Activated T-cell treated with anti-CD3 and anti-CD28 coated beads, Interleukin-2, amount 50 U/mL, for 24 hours (primary cell): ENCODE measurements at regions not wholly inside any gene's neighbourhood (a gene's known extent, or its start where the extent isn't known, plus 50 kb on each side); places are given as distances from the start of the nearest gene placed in this dataset.

Source experiments
- DNase-seq: peaks from one replicate; pipeline ENCODE4 v3.0.0-alpha.2; 2020
- H3K27ac Mint-ChIP-seq: 2 replicates; pipeline ENCODE4 v1.8.0; 2020; ENCODE audit warnings: mild to moderate bottlenecking, mixed read lengths
- H3K27me3 Mint-ChIP-seq: 2 replicates; pipeline ENCODE4 v1.8.0; 2020; ENCODE audit warnings: mixed read lengths
- H3K36me3 Mint-ChIP-seq: 2 replicates; pipeline ENCODE4 v1.8.0; 2020; ENCODE audit warnings: low read depth, mixed read lengths
- H3K4me1 Mint-ChIP-seq: 2 replicates; pipeline ENCODE4 v1.8.0; 2020; ENCODE audit warnings: low read depth, mixed read lengths
- H3K4me3 Mint-ChIP-seq: 2 replicates; pipeline ENCODE4 v1.8.0; 2020; ENCODE audit warnings: mild to moderate bottlenecking, moderate library complexity, mixed read lengths
- H3K9me3 Mint-ChIP-seq: 2 replicates; pipeline ENCODE4 v1.8.0; 2020; ENCODE audit warnings: mixed read lengths

DNA sequence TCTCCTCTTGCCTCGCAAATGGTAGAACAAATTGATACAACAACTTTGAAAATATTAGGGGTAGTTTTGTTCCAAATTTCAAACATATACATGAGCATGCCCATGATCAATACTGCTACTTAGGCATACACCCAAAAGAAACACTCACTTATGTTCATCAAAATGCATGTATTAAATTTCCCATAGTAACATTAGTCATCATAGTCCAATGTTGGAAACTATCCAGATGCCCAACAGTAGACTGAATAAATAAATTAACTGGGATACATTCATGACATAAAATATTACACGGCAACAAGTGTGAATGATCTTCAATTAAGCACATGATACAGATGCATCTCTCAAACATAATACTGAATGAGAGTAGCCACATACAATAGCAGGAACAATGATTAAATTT lies 391.6 kb downstream of the CDH11 start:
- Mint-ChIP-seq H3K4me1 (no peaks in the 10 kb centered on the region), H3K36me3 (no peaks in the 10 kb centered on the region), H3K4me3 (no peak overlapping the region), H3K27me3 (no peaks in the 10 kb centered on the region), H3K27ac (no peak overlapping the region), H3K9me3 (peaks cover 40% of the 10 kb centered on the region)
- DNase-seq: no peak

DNA sequence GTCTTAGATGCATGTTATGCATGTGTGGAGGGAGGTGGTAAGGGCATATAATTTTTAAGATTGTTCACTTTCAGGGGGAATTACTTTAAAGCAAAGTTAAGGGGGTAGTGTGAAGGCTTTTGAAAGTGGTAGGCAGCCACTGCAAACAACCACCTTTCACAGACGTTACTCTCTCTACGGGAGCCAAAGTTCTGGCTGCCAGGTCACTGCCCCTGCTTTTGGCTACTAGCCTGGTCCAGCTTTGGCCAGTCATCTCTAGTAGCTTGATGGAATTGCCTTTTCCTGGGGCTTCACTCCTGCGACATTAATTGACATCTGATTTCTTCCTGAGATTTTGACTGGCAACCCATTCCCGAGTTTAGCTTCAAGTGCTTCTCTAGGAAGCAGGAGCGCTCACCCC lies 397.5 kb downstream of the CDH11 start:
- Mint-ChIP-seq H3K4me1 (no peaks in the 10 kb centered on the region), H3K27me3 (no peaks in the 10 kb centered on the region), H3K9me3 (peaks cover 42% of the 10 kb centered on the region), H3K4me3 (no peak overlapping the region), H3K27ac (no peak overlapping the region), H3K36me3 (no peaks in the 10 kb centered on the region)
- DNase-seq: no peak

DNA sequence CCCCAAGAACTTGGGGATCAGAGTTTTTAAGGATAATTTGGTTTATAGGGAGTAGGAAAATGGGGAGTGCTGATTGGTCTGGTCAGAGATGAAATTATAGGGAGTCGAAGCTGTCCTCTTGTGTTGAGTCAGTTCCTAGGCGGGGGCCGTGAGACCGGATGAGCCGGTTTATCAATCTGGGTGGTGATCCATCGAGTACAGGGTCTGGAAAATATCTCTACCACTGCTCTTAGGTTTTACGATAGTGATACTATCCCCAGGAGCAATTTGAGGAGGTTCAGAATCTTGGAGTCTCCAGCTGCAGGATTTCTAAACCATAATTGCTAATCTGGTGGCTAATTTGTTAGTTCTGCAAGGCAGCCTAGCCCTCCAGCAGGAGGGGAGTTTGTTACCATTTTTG lies 403.4 kb downstream of the CDH11 start:
- no peak overlapping the region for H3K27ac Mint-ChIP-seq
- DNase-seq: no peak
- no peaks in the 10 kb centered on the region for H3K36me3 Mint-ChIP-seq
- H3K9me3 Mint-ChIP-seq: peaks cover 23% of the 10 kb centered on the region
- no peaks in the 10 kb centered on the region for H3K27me3 Mint-ChIP-seq
- H3K4me3 Mint-ChIP-seq: no peak overlapping the region
- no peaks in the 10 kb centered on the region for H3K4me1 Mint-ChIP-seq

DNA sequence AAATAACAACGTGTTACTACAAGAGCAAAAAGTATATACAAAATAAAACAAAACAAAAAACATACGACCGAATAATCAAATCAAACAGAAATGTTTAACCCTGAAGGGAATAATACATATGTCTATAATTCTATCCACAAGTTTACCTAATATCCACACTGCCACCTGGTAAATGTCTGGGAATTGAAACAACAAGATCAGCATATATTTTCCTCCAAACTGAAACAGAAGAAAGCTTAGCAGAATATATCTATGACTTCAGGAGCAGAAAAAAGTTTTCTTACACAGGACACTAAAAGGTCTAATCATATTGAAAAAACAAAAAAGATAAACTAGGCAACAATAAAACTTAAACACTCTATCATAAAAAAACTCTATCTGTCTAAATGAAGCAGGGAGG lies 404.0 kb downstream of the CDH11 start:
- Mint-ChIP-seq H3K27me3 (no peaks in the 10 kb centered on the region), H3K27ac (no peak overlapping the region), H3K9me3 (peaks cover 23% of the 10 kb centered on the region), H3K36me3 (no peaks in the 10 kb centered on the region), H3K4me3 (no peak overlapping the region), H3K4me1 (no peaks in the 10 kb centered on the region)
- DNase-seq: no peak

DNA sequence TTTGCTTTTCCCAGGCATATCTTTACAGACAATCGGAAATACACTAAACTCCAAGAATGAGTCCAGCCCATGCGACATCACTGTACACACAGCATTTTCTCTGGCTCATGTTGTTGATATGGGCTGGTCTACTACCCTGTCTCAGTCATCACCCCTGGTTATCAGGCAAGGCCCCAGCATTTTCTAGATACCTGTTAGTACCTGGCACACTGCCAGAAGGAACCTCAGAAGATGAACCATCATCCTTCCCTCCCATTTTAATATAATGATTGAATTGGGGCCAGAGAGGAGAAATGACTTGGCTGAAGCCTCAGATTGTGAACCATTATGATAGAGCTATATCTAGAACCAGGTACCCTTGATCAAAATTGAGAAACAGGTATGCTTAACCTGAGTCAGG lies 406.2 kb downstream of the CDH11 start:
- Mint-ChIP-seq H3K4me3 (no peak overlapping the region), H3K36me3 (no peaks in the 10 kb centered on the region), H3K4me1 (no peaks in the 10 kb centered on the region), H3K27ac (no peak overlapping the region), H3K27me3 (no peaks in the 10 kb centered on the region), H3K9me3 (peaks cover 20% of the 10 kb centered on the region)
- DNase-seq: no peak

DNA sequence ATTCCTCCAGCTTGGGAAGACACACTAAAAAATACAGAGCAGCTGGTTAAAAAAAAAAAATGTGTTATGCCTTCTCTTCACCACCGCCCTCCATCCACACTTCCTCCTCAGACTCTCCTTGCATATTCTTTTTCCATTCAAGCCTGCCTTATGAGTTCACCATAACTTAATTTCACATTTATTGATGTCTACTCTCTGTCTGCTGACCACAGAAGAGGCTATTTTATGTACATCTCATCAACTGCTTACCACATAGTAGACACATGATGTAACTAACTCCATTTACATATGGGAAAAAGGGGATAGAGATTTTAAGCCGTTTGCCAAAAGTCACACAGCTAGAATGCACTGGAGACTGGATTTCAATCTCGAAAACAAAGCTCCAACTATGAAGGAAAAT lies 409.8 kb downstream of the CDH11 start:
- Mint-ChIP-seq H3K27ac (no peak overlapping the region), H3K9me3 (peaks cover 30% of the 10 kb centered on the region), H3K4me3 (no peak overlapping the region), H3K4me1 (no peaks in the 10 kb centered on the region), H3K36me3 (no peaks in the 10 kb centered on the region), H3K27me3 (no peaks in the 10 kb centered on the region)
- DNase-seq: no peak

DNA sequence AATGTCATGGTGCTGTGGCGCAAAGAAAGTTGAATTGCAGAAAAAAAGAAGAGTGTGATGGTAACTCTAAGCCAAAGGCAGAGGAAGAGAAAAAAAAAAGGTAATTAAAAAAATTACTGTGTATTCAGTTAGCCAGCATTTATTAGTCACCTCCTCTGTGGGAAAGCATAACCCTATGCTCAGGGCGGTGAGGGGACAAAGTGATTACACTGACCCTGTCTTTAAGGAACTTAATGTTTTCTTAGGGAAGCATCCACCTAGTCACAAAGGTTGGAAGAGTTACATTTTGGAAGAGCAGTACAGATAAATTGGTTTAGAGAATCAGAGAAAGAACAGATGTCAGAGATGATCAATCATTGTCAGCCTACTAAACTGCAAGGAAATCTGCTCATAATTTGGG lies 410.3 kb downstream of the CDH11 start:
- Mint-ChIP-seq H3K4me3 (no peak overlapping the region), H3K4me1 (no peaks in the 10 kb centered on the region), H3K27ac (no peak overlapping the region), H3K9me3 (peaks cover 31% of the 10 kb centered on the region), H3K27me3 (no peaks in the 10 kb centered on the region), H3K36me3 (no peaks in the 10 kb centered on the region)
- DNase-seq: no peak

DNA sequence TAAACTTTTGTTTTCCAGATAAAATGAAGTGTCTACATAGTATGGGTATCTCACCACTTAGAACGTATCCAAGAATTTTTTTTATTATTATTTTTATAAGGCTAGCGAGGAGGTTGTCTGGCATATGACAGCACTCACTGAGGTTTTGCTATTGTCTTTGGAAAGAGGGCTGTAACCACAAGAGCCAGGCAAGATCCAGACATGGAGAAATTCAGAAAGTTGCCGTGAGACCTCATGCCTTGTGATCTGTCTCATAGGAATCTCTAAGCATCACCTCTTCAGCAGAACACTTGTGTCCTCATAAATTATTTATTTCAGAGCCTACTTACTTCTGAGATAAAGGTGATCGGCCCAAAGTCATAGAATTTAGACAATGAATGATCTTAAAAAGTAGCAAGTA lies 410.8 kb downstream of the CDH11 start:
- no peaks in the 10 kb centered on the region for H3K4me1 Mint-ChIP-seq
- DNase-seq: no peak
- H3K27me3 Mint-ChIP-seq: no peaks in the 10 kb centered on the region
- no peak overlapping the region for H3K27ac Mint-ChIP-seq
- peaks cover 34% of the 10 kb centered on the region for H3K9me3 Mint-ChIP-seq
- H3K4me3 Mint-ChIP-seq: no peak overlapping the region
- no peaks in the 10 kb centered on the region for H3K36me3 Mint-ChIP-seq

DNA sequence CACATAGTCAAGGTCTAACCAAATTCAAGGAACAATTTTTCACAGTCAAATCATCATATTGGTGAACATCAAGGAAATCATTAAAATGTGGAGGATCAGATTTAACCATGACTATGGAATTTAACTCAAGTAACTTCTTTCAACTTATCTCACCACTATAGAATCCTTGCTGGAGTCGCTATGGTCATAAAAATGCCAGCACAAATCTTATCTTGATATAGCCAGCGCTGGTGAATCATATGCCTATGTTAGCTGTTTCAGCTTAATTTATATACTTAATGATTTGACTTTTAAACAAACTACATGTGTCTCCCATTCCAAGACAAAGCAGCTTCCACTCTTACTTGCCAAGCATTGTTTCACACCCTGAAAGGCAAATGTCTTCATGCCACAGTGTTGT lies 416.4 kb downstream of the CDH11 start:
- no peaks in the 10 kb centered on the region for H3K4me1 Mint-ChIP-seq
- H3K4me3 Mint-ChIP-seq: no peak overlapping the region
- no peak overlapping the region for H3K27ac Mint-ChIP-seq
- peaks cover 33% of the 10 kb centered on the region for H3K9me3 Mint-ChIP-seq
- DNase-seq: no peak
- H3K36me3 Mint-ChIP-seq: no peaks in the 10 kb centered on the region
- H3K27me3 Mint-ChIP-seq: no peaks in the 10 kb centered on the region

DNA sequence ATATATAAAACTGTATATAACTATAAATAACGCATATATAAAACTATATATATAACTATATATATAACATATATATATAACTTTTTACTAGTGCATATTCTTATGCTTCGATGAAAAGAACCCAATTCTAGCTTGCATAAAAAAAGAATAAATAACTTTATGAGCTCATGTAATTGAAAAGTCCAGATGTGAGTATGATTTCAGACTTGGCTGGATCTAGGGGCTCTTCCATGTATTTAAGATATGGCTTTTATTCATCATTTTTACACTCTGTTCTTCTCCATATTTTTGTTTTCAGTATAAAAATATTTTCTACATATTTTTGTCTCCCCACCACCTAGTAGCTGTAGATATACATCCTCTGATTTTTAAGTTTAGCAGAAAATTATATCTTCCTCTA lies 417.5 kb downstream of the CDH11 start:
- H3K9me3 Mint-ChIP-seq: peaks cover 30% of the 10 kb centered on the region
- H3K4me1 Mint-ChIP-seq: no peaks in the 10 kb centered on the region
- no peaks in the 10 kb centered on the region for H3K36me3 Mint-ChIP-seq
- H3K27ac Mint-ChIP-seq: no peak overlapping the region
- DNase-seq: no peak
- H3K4me3 Mint-ChIP-seq: no peak overlapping the region
- no peaks in the 10 kb centered on the region for H3K27me3 Mint-ChIP-seq

DNA sequence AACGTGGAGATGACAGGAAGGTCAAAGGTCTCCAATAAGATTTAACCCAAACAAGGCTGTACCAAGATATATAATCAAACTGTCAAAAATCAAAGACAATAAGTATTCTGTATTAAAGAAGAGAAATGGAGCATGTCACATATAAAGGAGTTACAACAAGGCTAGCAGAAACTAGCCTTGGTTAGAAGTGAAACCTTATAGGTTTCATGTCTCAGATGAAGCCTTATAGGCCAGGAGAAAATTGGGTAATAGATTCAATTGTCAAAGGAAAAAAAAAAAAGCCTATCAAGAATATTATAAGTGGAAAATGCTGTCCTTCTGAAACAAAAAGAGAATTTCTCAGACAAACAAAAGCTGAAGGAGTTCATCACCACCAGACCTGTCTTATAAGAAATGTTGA lies 419.4 kb downstream of the CDH11 start:
- Mint-ChIP-seq H3K27ac (no peak overlapping the region), H3K4me3 (no peak overlapping the region), H3K27me3 (no peaks in the 10 kb centered on the region), H3K9me3 (peaks cover 24% of the 10 kb centered on the region), H3K4me1 (no peaks in the 10 kb centered on the region), H3K36me3 (no peaks in the 10 kb centered on the region)
- no peak for DNase-seq

DNA sequence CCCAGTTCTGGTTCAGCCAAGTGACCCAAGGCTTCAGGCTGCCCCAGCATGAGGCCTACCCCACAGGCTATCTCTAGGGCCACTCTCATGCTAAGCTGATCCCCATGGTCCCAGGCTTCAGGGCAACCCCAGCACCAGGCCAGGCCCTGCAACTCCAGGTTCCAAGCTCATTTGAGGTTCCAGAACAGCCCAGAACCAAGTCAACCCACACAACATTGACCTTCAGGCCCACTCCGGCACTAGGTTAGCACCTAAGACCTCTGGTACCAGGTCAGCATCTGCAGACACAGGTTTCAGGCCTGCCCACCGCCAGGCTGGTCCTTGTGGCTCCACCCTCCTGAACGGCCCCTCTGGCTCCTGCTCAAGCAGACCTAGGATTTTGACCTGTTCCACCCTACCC lies 421.2 kb downstream of the CDH11 start:
- no peak overlapping the region for H3K27ac Mint-ChIP-seq
- H3K4me3 Mint-ChIP-seq: no peak overlapping the region
- H3K9me3 Mint-ChIP-seq: peaks cover 28% of the 10 kb centered on the region
- no peaks in the 10 kb centered on the region for H3K4me1 Mint-ChIP-seq
- no peaks in the 10 kb centered on the region for H3K36me3 Mint-ChIP-seq
- no peaks in the 10 kb centered on the region for H3K27me3 Mint-ChIP-seq
- DNase-seq: no peak

DNA sequence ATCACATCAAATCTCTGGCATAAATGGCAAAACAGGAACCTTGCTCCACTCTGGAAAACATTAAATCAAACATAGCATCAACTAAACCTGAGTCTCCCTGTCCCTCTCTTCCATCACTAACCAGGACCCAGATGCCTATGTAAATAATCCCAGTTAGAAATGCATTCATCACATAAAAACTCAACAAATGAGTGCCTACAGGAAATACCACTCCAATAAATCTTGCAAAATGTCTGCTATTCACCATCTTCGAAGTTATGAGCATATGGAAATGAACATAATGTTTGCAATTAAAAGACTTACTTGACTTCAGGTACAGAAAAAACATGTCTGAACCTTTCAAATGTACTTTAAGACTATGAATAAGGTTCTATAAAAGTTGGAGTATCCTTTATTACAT lies 425.0 kb downstream of the CDH11 start:
- no peaks in the 10 kb centered on the region for H3K36me3 Mint-ChIP-seq
- no peaks in the 10 kb centered on the region for H3K4me1 Mint-ChIP-seq
- no peak overlapping the region for H3K27ac Mint-ChIP-seq
- H3K9me3 Mint-ChIP-seq: peaks cover 36% of the 10 kb centered on the region
- no peaks in the 10 kb centered on the region for H3K27me3 Mint-ChIP-seq
- DNase-seq: no peak
- no peak overlapping the region for H3K4me3 Mint-ChIP-seq

DNA sequence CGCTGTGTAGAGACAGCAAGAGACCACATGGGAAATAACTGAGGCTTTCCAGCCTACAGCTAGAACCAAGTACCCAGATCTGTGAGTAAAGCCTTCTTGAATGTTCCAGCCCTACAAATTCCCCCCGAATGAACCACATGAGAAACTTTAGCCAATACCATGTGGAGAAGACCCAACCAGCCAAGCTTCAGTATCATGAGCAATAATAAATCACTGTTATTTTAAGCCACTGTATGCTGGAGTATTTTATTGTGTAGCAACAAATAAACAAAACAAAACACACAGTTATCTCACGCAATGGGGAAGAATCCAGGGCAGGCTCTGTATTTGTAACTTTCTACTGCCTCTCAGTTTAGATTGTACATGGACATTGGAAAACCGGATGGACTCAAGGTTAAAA lies 426.2 kb downstream of the CDH11 start:
- Mint-ChIP-seq H3K9me3 (peaks cover 36% of the 10 kb centered on the region), H3K27me3 (no peaks in the 10 kb centered on the region), H3K4me1 (no peaks in the 10 kb centered on the region), H3K4me3 (no peak overlapping the region), H3K27ac (no peak overlapping the region), H3K36me3 (no peaks in the 10 kb centered on the region)
- DNase-seq: no peak

DNA sequence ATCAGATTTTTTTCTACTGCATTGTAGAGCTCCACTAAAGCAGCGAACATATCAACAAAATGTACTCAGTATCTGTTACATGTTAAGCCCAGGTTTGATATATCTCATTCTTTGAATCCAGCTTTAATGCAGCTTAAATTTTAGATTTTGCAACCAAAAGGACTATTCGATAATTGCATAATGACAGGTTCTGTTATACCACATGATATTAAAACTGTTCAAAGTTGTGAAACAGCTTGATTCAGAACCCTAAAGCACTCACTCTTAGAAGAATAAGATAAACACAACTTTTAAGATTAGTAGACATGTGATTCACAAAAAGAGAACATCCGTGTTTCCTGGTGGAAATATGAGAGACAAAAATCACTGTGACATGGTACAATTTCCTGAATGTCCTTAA lies 427.9 kb downstream of the CDH11 start:
- no peaks in the 10 kb centered on the region for H3K27me3 Mint-ChIP-seq
- no peaks in the 10 kb centered on the region for H3K36me3 Mint-ChIP-seq
- H3K9me3 Mint-ChIP-seq: peaks cover 37% of the 10 kb centered on the region
- H3K4me1 Mint-ChIP-seq: no peaks in the 10 kb centered on the region
- no peak overlapping the region for H3K27ac Mint-ChIP-seq
- no peak for DNase-seq
- no peak overlapping the region for H3K4me3 Mint-ChIP-seq

DNA sequence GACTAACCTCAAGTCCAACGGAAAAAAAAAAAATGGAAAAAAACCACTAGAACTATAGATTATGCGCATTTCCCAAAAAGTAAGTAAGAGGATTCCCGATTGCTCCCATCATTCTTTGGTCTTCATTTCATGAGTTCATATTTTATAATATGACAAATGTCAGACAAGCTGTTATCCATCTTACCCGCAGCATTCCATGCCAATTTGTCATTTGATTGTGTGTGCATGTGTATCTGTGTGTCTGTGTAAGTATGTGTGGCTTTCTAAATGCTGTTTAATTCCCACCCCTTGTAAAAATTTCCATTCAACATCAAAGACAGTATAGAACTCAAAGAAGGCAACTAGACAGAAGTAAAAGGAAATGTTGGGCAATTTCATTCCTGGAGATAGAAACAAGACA lies 434.1 kb downstream of the CDH11 start:
- no peaks in the 10 kb centered on the region for H3K36me3 Mint-ChIP-seq
- no peak overlapping the region for H3K27ac Mint-ChIP-seq
- peaks cover 29% of the 10 kb centered on the region for H3K9me3 Mint-ChIP-seq
- no peaks in the 10 kb centered on the region for H3K27me3 Mint-ChIP-seq
- no peak for DNase-seq
- no peaks in the 10 kb centered on the region for H3K4me1 Mint-ChIP-seq
- H3K4me3 Mint-ChIP-seq: no peak overlapping the region
